GM13976 (cell line): ENCODE measurements at regions not wholly inside any gene's neighbourhood (a gene's known extent, or its start where the extent isn't known, plus 50 kb on each side); places are given as distances from the start of the nearest gene placed in this dataset.

ENCODE experiments used
- DNase-seq: peaks from one replicate; pipeline ENCODE4 v3.0.0; 2012; ENCODE audit warnings: low spot score
- CTCF ChIP-seq: IDR thresholded peaks from 2 replicates; pipeline ENCODE4 v1.5.1; 2012; ENCODE audit warnings: borderline replicate concordance, mild to moderate bottlenecking; ENCODE audit not compliant: insufficient read depth; ENCODE audit errors: extremely low read depth, missing control alignments, control extremely low read depth
- in situ Hi-C: fragments of 300-500 bp; cut with MboI; formaldehyde crosslinking; loops from one replicate; pipeline ENCODE4 v1.12.0; 2022; ENCODE audit warnings: low sequenced_read_pairs, mixed read lengths, inconsistent platforms; ENCODE audit not compliant: unreplicated experiment

GRCh38 chr21:16579538-16579937, 849.8 kb downstream of the USP25 start:
- no peak for TF ChIP-seq CTCF
- DNase-seq = no peak
- in situ Hi-C loops = no loop called here

- no peak for DNase-seq
- TF ChIP-seq CTCF = no peak
- in situ Hi-C loops = no loop called here
These were observed 850.9 kb downstream of the USP25 start for GRCh38 chr21:16580661-16581060.

- TF ChIP-seq CTCF = no peak
- in situ Hi-C loops = no loop called here
- no peak for DNase-seq
These were observed 853.8 kb downstream of the USP25 start for GRCh38 chr21:16583556-16583955.

- no peak for TF ChIP-seq CTCF
- no peak for DNase-seq
- in situ Hi-C loops = no loop called here
These were observed 855.0 kb downstream of the USP25 start for GRCh38 chr21:16584756-16585155.

GRCh38 chr21:16585896-16586295, 856.1 kb downstream of the USP25 start:
- in situ Hi-C loops = no loop called here
- TF ChIP-seq CTCF = no peak
- DNase-seq = no peak

- TF ChIP-seq CTCF = no peak
- DNase-seq = no peak
- in situ Hi-C loops = no loop called here
These were observed 857.4 kb downstream of the USP25 start for GRCh38 chr21:16587141-16587581.

GRCh38 chr21:16587681-16588375, 858.0 kb downstream of the USP25 start:
- no peak for DNase-seq
- no peak for TF ChIP-seq CTCF
- in situ Hi-C loops = no loop called here
